ENCODE measurements at regions not wholly inside any gene's neighbourhood (a gene's known extent, or its start where the extent isn't known, plus 50 kb on each side); places are given as distances from the start of the nearest gene placed in this dataset.

GRCh38 chr5:72681781-72682180 lies 134.7 kb upstream of the TNPO1 start:
- no peak for TF ChIP-seq CTCF (IDR thresholded peaks at IDR 0.05)
- no peak for TF ChIP-seq EZH2 (IDR thresholded peaks at IDR 0.05)
- no peak for TF ChIP-seq EZH2phosphoT487 (IDR thresholded peaks at IDR 0.05)
